Neuronal stem cell (in vitro differentiated cells): ENCODE measurements at regions not wholly inside any gene's neighbourhood (a gene's known extent, or its start where the extent isn't known, plus 50 kb on each side); places are given as distances from the start of the nearest gene placed in this dataset.

Experiments used
- DNase-seq: peaks from one replicate; pipeline ENCODE4 v3.0.0-alpha.2; 2013; ENCODE audit warnings: low spot score
- H2AFZ ChIP-seq: one replicate; pipeline ENCODE4 v1.6.1; 2013; ENCODE audit warnings: mild to moderate bottlenecking, low read length, inconsistent platforms
- H2AK5ac ChIP-seq: 2 replicates; pipeline ENCODE4 v1.6.1; 2013; ENCODE audit warnings: low read depth, mild to moderate bottlenecking, inconsistent platforms, low read length, moderate library complexity, mixed read lengths
- H2BK120ac ChIP-seq: 2 replicates; pipeline ENCODE4 v1.6.1; 2013; ENCODE audit warnings: low read depth, mild to moderate bottlenecking, inconsistent platforms, low read length, moderate library complexity, mixed read lengths
- H2BK12ac ChIP-seq: one replicate; pipeline ENCODE4 v1.6.1; 2013; ENCODE audit warnings: low read length, inconsistent platforms
- H2BK15ac ChIP-seq: 2 replicates; pipeline ENCODE4 v1.6.1; 2013; ENCODE audit warnings: mild to moderate bottlenecking, low read length, inconsistent platforms, mixed read lengths
- H2BK5ac ChIP-seq: one replicate; pipeline ENCODE4 v1.6.1; 2013; ENCODE audit warnings: inconsistent platforms, mild to moderate bottlenecking, low read length, moderate library complexity
- H3K14ac ChIP-seq: one replicate; pipeline ENCODE4 v1.6.1; 2013; ENCODE audit warnings: low read length, inconsistent platforms
- H3K18ac ChIP-seq: 2 replicates; pipeline ENCODE4 v1.6.1; 2013; ENCODE audit warnings: low read length, inconsistent platforms
- H3K23ac ChIP-seq: 2 replicates; pipeline ENCODE4 v1.6.1; 2013; ENCODE audit warnings: low read depth, mild to moderate bottlenecking, mixed read lengths, low read length, inconsistent platforms; ENCODE audit not compliant: poor library complexity
- H3K27ac ChIP-seq: replicated peaks from 3 replicates; pipeline ENCODE4 v1.5.1; 2013; ENCODE audit warnings: low read length, inconsistent platforms
- H3K27me3 ChIP-seq, 3 experiments: 2 replicates each; pipeline ENCODE4 v1.6.1; 2013; ENCODE audit warnings: low read length in 3 of 3, mild to moderate bottlenecking in 2 of 3, inconsistent platforms in 1 of 3, low read depth in 1 of 3, mixed read lengths in 1 of 3, moderate library complexity in 1 of 3; ENCODE audit not compliant: control insufficient read depth in 3 of 3, insufficient read depth in 3 of 3
- H3K36me3 ChIP-seq, 2 donors: replicated peaks in 1 of 2; 2 replicates each; pipeline ENCODE4 v1.6.1; 2013; ENCODE audit warnings: low read length in 2 of 2; ENCODE audit not compliant: control insufficient read depth in 2 of 2, insufficient read depth in 2 of 2
- H3K4ac ChIP-seq: 2 replicates; pipeline ENCODE4 v1.6.1; 2013; ENCODE audit warnings: inconsistent platforms, mild to moderate bottlenecking, low read length, moderate library complexity
- H3K4me1 ChIP-seq, 2 donors: 1 replicate in 1 of 2; 2 replicates in 1 of 2; pipeline ENCODE4 v1.6.1; 2013; ENCODE audit warnings: low read length in 2 of 2, low read depth in 1 of 2; ENCODE audit not compliant: control insufficient read depth in 2 of 2, insufficient read depth in 1 of 2
- H3K4me2 ChIP-seq: one replicate; pipeline ENCODE4 v1.6.1; 2013; ENCODE audit warnings: mild to moderate bottlenecking, low read length, inconsistent platforms; ENCODE audit not compliant: insufficient read depth, poor library complexity, severe bottlenecking
- H3K4me3 ChIP-seq, 2 donors: 2 replicates each; pipeline ENCODE4 v1.5.1; 2013; ENCODE audit warnings: low read length in 2 of 2, mild to moderate bottlenecking in 2 of 2, inconsistent platforms in 1 of 2, moderate library complexity in 1 of 2
- H3K79me1 ChIP-seq: one replicate; pipeline ENCODE4 v1.6.1; 2013; ENCODE audit warnings: low read depth, mild to moderate bottlenecking, inconsistent platforms, low read length, moderate library complexity
- H3K9ac ChIP-seq: one replicate; pipeline ENCODE4 v1.6.1; 2013; ENCODE audit warnings: mild to moderate bottlenecking, low read depth, low read length, inconsistent platforms; ENCODE audit not compliant: poor library complexity
- H3K9me3 ChIP-seq, 2 donors: replicated peaks in 1 of 2; 2 replicates each; pipeline versions ENCODE3 to v1.6.1; 2013; ENCODE audit warnings: low read length in 2 of 2, mild to moderate bottlenecking in 2 of 2, inconsistent platforms in 1 of 2, low read depth in 1 of 2, mixed read lengths in 1 of 2, moderate library complexity in 1 of 2; ENCODE audit not compliant: control insufficient read depth in 2 of 2, insufficient read depth in 1 of 2
- H4K8ac ChIP-seq: one replicate; pipeline ENCODE4 v1.6.1; 2013; ENCODE audit warnings: low read depth, mild to moderate bottlenecking, inconsistent platforms, low read length, moderate library complexity
- H4K91ac ChIP-seq: one replicate; pipeline ENCODE4 v1.6.1; 2013; ENCODE audit warnings: low read length, low read depth, mild to moderate bottlenecking, inconsistent platforms; ENCODE audit not compliant: poor library complexity
- WGBS, 2 donors: extraction: QIAGEN DNeasy Blood & Tissue Kit; methylation state at CpG; one replicate each; pipeline ENCODE4 v1.1.7; 2013; ENCODE audit warnings: missing lambda C conversion rate in 2 of 2, mixed read lengths in 1 of 2; ENCODE audit not compliant: insufficient read length in 2 of 2, insufficient replicate concordance in 1 of 2; ENCODE audit errors: extremely low coverage in 2 of 2; 5-methylcytosine and 5-hydroxymethylcytosine counted together

- no peaks in the 10 kb centered on the region for H3K9me3 ChIP-seq
- peaks cover 1% of the 10 kb centered on the region for H3K79me1 ChIP-seq
- H3K4ac ChIP-seq: no peak overlapping the region
- no peak overlapping the region for H2BK15ac ChIP-seq
- no peak overlapping the region for H4K91ac ChIP-seq
- H3K36me3 ChIP-seq: no peaks in the 10 kb centered on the region
- H3K4me1 ChIP-seq: no peaks in the 10 kb centered on the region
- H2BK12ac ChIP-seq: no peak overlapping the region
- H2AFZ ChIP-seq: no peak overlapping the region
- H4K8ac ChIP-seq: no peak overlapping the region
- H3K4me3 ChIP-seq: no peak overlapping the region
- H3K9ac ChIP-seq: no peak overlapping the region
- H3K14ac ChIP-seq: no peak overlapping the region
- H3K4me2 ChIP-seq: no peak overlapping the region
- no peak overlapping the region for H3K27ac ChIP-seq
- no peak overlapping the region for H2BK120ac ChIP-seq
- H3K18ac ChIP-seq: no peak overlapping the region
- no CpG with 5 or more reads among the region's 2 CpGs for WGBS, 2 donors
- H3K23ac ChIP-seq: no peak overlapping the region
- H3K27me3 ChIP-seq: no peaks in the 10 kb centered on the region
- no peak overlapping the region for H2BK5ac ChIP-seq
- no peak overlapping the region for H2AK5ac ChIP-seq
- no peak for DNase-seq
Observed at GRCh38 chr5:165642366-165642765, 2136.9 kb downstream of the MAT2B start.

GRCh38 chr5:165665735-165666400 is 2160.4 kb downstream of the MAT2B start:
- Histone ChIP-seq H3K27ac (no peak overlapping the region), H3K79me1 (no peaks in the 10 kb centered on the region), H3K9ac (no peak overlapping the region), H2BK12ac (no peak overlapping the region), H3K4me2 (no peak overlapping the region), H3K4ac (no peak overlapping the region), H3K36me3 (no peaks in the 10 kb centered on the region), H3K27me3 (no peaks in the 10 kb centered on the region), H2BK15ac (no peak overlapping the region), H4K8ac (no peak overlapping the region), H2BK5ac (no peak overlapping the region), H2BK120ac (no peak overlapping the region), H3K18ac (no peak overlapping the region), H3K23ac (no peak overlapping the region), H3K4me1 (no peaks in the 10 kb centered on the region), H2AFZ (no peak overlapping the region), H2AK5ac (no peak overlapping the region), H3K9me3 (no peaks in the 10 kb centered on the region), H3K4me3 (no peak overlapping the region), H3K14ac (no peak overlapping the region), H4K91ac (no peak overlapping the region)
- WGBS, 2 donors: no CpG with 5 or more reads among the region's 3 CpGs
- no peak for DNase-seq

- Histone ChIP-seq H3K9ac (no peak overlapping the region), H3K9me3 (no peaks in the 10 kb centered on the region), H3K36me3 (no peaks in the 10 kb centered on the region), H3K4me2 (no peak overlapping the region), H4K91ac (no peak overlapping the region), H3K18ac (no peak overlapping the region), H3K27ac (no peak overlapping the region), H3K79me1 (no peaks in the 10 kb centered on the region), H2AK5ac (no peak overlapping the region), H3K14ac (no peak overlapping the region), H3K4me3 (no peak overlapping the region), H2BK120ac (no peak overlapping the region), H2AFZ (no peak overlapping the region), H3K4ac (no peak overlapping the region), H2BK15ac (no peak overlapping the region), H3K27me3 (no peaks in the 10 kb centered on the region), H3K23ac (no peak overlapping the region), H2BK5ac (no peak overlapping the region), H3K4me1 (no peaks in the 10 kb centered on the region), H2BK12ac (no peak overlapping the region), H4K8ac (no peak overlapping the region)
- DNase-seq: no peak
Observed at GRCh38 chr5:165673499-165673898, 2168.1 kb downstream of the MAT2B start.

- no CpG with 5 or more reads among the region's 1 CpG for WGBS, 2 donors
- DNase-seq: no peak
- Histone ChIP-seq H3K4me2 (no peak overlapping the region), H3K27ac (no peak overlapping the region), H2BK120ac (no peak overlapping the region), H4K91ac (no peak overlapping the region), H2BK12ac (no peak overlapping the region), H2BK15ac (no peak overlapping the region), H3K36me3 (no peaks in the 10 kb centered on the region), H2BK5ac (no peak overlapping the region), H2AK5ac (no peak overlapping the region), H3K4ac (no peak overlapping the region), H3K9ac (no peak overlapping the region), H3K9me3 (no peaks in the 10 kb centered on the region), H3K4me1 (no peaks in the 10 kb centered on the region), H3K4me3 (no peak overlapping the region), H3K79me1 (no peaks in the 10 kb centered on the region), H3K14ac (no peak overlapping the region), H3K18ac (no peak overlapping the region), H3K23ac (no peak overlapping the region), H4K8ac (no peak overlapping the region), H2AFZ (no peak overlapping the region), H3K27me3 (no peaks in the 10 kb centered on the region)
Observed at GRCh38 chr5:165695796-165696195, 2190.4 kb downstream of the MAT2B start.
